GM12878 (cell line): ENCODE measurements at regions not wholly inside any gene's neighbourhood (a gene's known extent, or its start where the extent isn't known, plus 50 kb on each side); places are given as distances from the start of the nearest gene placed in this dataset.
A peak's percentile ranks its signal among the peaks of the same experiment; 100 is the strongest.

Experiments
- ATF2 ChIP-seq: IDR thresholded peaks from 2 replicates; pipeline ENCODE4 v1.6.1; 2012; ENCODE audit warnings: low read length, inconsistent platforms
- BACH1 ChIP-seq: fragments of 450-650 bp; IDR thresholded peaks from 2 replicates; pipeline ENCODE4 v1.6.1; 2017; ENCODE audit warnings: mild to moderate bottlenecking, borderline replicate concordance
- CBFB ChIP-seq: IDR thresholded peaks from 2 replicates; pipeline ENCODE4 v1.6.1; 2016; ENCODE audit warnings: antibody characterized with exemption, low read depth
- CEBPZ ChIP-seq: fragments of 150-350 bp; IDR thresholded peaks from 2 replicates; pipeline ENCODE4 v1.6.1; 2016; ENCODE audit warnings: low read depth, low read length
- DPF2 ChIP-seq: fragments of 450-650 bp; IDR thresholded peaks from 2 replicates; pipeline ENCODE4 v1.6.1; 2017; ENCODE audit warnings: mild to moderate bottlenecking
- ELK1 ChIP-seq: IDR thresholded peaks from 2 replicates; pipeline ENCODE4 v1.6.1; 2012; ENCODE audit warnings: low read depth, low read length, improper control_type of control experiment
- IKZF1 ChIP-seq: fragments of 450-650 bp; conservative IDR thresholded peaks from 2 replicates; pipeline ENCODE4 v1.6.1; 2017; ENCODE audit warnings: antibody characterized with exemption, mild to moderate bottlenecking
- JUND ChIP-seq: IDR thresholded peaks from 2 replicates; pipeline ENCODE4 v1.6.1; 2012; ENCODE audit warnings: low read depth, mild to moderate bottlenecking, low read length, improper control_type of control experiment, moderate library complexity
- NFYB ChIP-seq: IDR thresholded peaks from 2 replicates; pipeline ENCODE4 v1.6.1; 2011; ENCODE audit warnings: low read depth, mild to moderate bottlenecking, low read length, improper control_type of control experiment, moderate library complexity; ENCODE audit not compliant: insufficient read depth
- RFX5 ChIP-seq: IDR thresholded peaks from 2 replicates; pipeline ENCODE4 v1.6.1; 2011; ENCODE audit warnings: low read depth, low read length, improper control_type of control experiment
- TARDBP ChIP-seq: IDR thresholded peaks from 2 replicates; pipeline ENCODE4 v1.6.1; 2016; ENCODE audit warnings: borderline replicate concordance
- ZBTB4 ChIP-seq: fragments of 450-650 bp; formaldehyde crosslinking; IDR thresholded peaks from 2 replicates; pipeline ENCODE4 v1.4.0; 2022; ENCODE audit warnings: mild to moderate bottlenecking, moderate library complexity
- ZNF274 ChIP-seq: IDR thresholded peaks from one replicate; pipeline ENCODE4 v1.8.0; 2011; ENCODE audit not compliant: insufficient read length, insufficient read depth
- ZNF687 ChIP-seq: fragments of 450-650 bp; IDR thresholded peaks from 2 replicates; pipeline ENCODE4 v1.6.1; 2017; ENCODE audit warnings: mild to moderate bottlenecking, moderate library complexity

GRCh38 chr11:47899801-47900200, 51.7 kb upstream of the NUP160 start (continued):
- TF ChIP-seq CEBPZ = no peak
- no peak for TF ChIP-seq ZNF687
- TF ChIP-seq ATF2 = peak; percentile 81
- TF ChIP-seq JUND = no peak
- peak; percentile 98 for TF ChIP-seq DPF2
- no peak for TF ChIP-seq ELK1
- TF ChIP-seq RFX5 = no peak
- TF ChIP-seq NFYB = no peak
- TF ChIP-seq IKZF1 = peak; percentile 65
- no peak for TF ChIP-seq TARDBP
- no peak for TF ChIP-seq ZNF274
- peak; percentile 66; the same call in 1 of the 2 replicates for TF ChIP-seq BACH1
- TF ChIP-seq CBFB = peak; percentile 83; the same call in 1 of the 2 replicates
- no peak for TF ChIP-seq ZBTB4 (CRISPR knock-in tag)
